Osteoblast (primary cell): ENCODE measurements at regions not wholly inside any gene's neighbourhood (a gene's known extent, or its start where the extent isn't known, plus 50 kb on each side); places are given as distances from the start of the nearest gene placed in this dataset.

Experiments
- DNase-seq: peaks from one replicate; pipeline ENCODE4 v3.0.0; 2011; ENCODE audit warnings: low spot score, mixed read lengths; ENCODE audit not compliant: insufficient read length; ENCODE audit errors: missing footprints
- H2AFZ ChIP-seq: 2 replicates; pipeline ENCODE4 v1.6.0; 2011; ENCODE audit warnings: mild to moderate bottlenecking, low read length
- H3K27ac ChIP-seq: 2 replicates; pipeline ENCODE4 v1.5.1; 2011; ENCODE audit warnings: mild to moderate bottlenecking, low read depth, low read length, moderate library complexity
- H3K27me3 ChIP-seq: 2 replicates; pipeline ENCODE4 v1.6.0; 2012; ENCODE audit warnings: mild to moderate bottlenecking, control low read depth, inconsistent platforms, low read length, moderate library complexity; ENCODE audit not compliant: insufficient read depth
- H3K36me3 ChIP-seq: 2 replicates; pipeline ENCODE4 v1.5.1; 2011; ENCODE audit warnings: mild to moderate bottlenecking, low read length, control low read depth, moderate library complexity; ENCODE audit not compliant: insufficient read depth
- H3K4me1 ChIP-seq: 2 replicates; pipeline ENCODE4 v1.5.1; 2011; ENCODE audit warnings: mild to moderate bottlenecking, low read length, control low read depth, moderate library complexity; ENCODE audit not compliant: insufficient read depth
- H3K4me2 ChIP-seq: 2 replicates; pipeline ENCODE4 v1.6.0; 2011; ENCODE audit warnings: mild to moderate bottlenecking, low read length; ENCODE audit not compliant: insufficient read depth
- H3K4me3 ChIP-seq: fragments of 200-600 bp; sonication (generic); 3 replicates; pipeline ENCODE4 v1.5.1; 2012; ENCODE audit warnings: mild to moderate bottlenecking, low read length, inconsistent platforms; ENCODE audit not compliant: insufficient read depth
- H3K79me2 ChIP-seq: 2 replicates; pipeline ENCODE4 v1.6.0; 2012; ENCODE audit warnings: mild to moderate bottlenecking, low read length, control low read depth, inconsistent platforms; ENCODE audit not compliant: insufficient read depth
- H3K9me3 ChIP-seq: 2 replicates; pipeline ENCODE4 v1.5.1; 2011; ENCODE audit warnings: low read depth, low read length, control low read depth
- H4K20me1 ChIP-seq: 2 replicates; pipeline ENCODE4 v1.6.0; 2012; ENCODE audit warnings: mild to moderate bottlenecking, low read length, control low read depth; ENCODE audit not compliant: insufficient read depth
- CTCF ChIP-seq: IDR thresholded peaks from 2 replicates; pipeline ENCODE4 v1.5.1; 2011; ENCODE audit warnings: mild to moderate bottlenecking, low read depth, low read length, moderate library complexity; ENCODE audit errors: extremely low read depth

GRCh38 chr11:80388536-80388935 is 947.7 kb upstream of the TENM4 start:
- H3K4me1 ChIP-seq = no peaks in the 10 kb centered on the region
- no peak overlapping the region for H3K4me2 ChIP-seq
- no peak for TF ChIP-seq CTCF

DNA sequence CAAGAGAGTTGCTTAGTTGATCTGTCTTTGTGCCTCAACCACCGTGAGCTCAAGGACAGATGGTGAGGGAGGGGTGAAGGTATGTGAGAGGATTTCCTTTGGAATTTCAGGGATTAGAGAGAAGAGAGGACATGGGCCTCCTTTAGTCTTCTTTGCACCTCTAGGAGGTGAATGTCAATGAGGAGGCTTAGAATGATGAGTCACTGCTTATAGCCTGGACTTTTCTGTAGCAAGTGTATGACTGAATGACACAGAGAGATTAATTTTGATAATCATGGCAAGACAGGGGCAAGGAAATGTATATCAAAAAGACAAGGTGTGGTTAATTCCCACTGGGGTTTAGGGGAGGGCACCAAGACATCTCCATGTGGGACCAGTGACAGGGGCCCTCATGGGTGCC is 947.3 kb upstream of the TENM4 start:
- no peak for TF ChIP-seq CTCF
- DNase-seq = no peak

More at GRCh38 chr11:80388536-80388935, 947.7 kb upstream of the TENM4 start:
- no peaks in the 10 kb centered on the region for H3K27me3 ChIP-seq
- no peaks in the 10 kb centered on the region for H4K20me1 ChIP-seq
- H3K36me3 ChIP-seq = no peaks in the 10 kb centered on the region
- H3K9me3 ChIP-seq = no peaks in the 10 kb centered on the region
- no peak overlapping the region for H3K4me3 ChIP-seq
- no peak overlapping the region for H3K27ac ChIP-seq
- no peak for DNase-seq
- H3K79me2 ChIP-seq = no peaks in the 10 kb centered on the region
- H2AFZ ChIP-seq = no peak overlapping the region

DNA sequence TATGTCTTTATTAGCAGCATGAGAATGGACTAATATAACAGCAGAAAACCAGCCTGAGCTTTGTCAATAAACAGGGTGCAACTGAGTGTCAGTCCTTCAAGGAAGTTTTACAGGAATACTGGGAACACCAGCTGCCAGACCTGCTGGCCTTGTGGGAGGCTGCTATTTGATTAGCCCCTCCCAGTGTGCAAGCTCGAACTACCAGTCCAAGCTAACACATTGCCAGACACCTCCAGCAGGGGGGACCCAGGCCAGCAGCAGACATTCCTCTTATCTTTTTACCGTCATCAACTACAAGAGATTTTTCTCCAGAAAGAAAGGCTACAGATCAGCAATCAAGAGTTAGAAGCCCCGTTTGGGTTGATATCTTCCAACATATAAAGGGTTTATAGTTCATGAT is 942.8 kb upstream of the TENM4 start:
- Histone ChIP-seq H3K4me3 (no peak overlapping the region), H3K9me3 (no peaks in the 10 kb centered on the region), H2AFZ (no peak overlapping the region), H3K4me2 (no peak overlapping the region), H3K4me1 (no peaks in the 10 kb centered on the region), H3K36me3 (no peaks in the 10 kb centered on the region), H3K27ac (no peak overlapping the region), H3K79me2 (no peaks in the 10 kb centered on the region), H3K27me3 (no peaks in the 10 kb centered on the region), H4K20me1 (no peaks in the 10 kb centered on the region)
- no peak for DNase-seq
- TF ChIP-seq CTCF = no peak

More for the DNA sequence above, 947.3 kb upstream of the TENM4 start:
- H2AFZ ChIP-seq = no peak overlapping the region
- no peaks in the 10 kb centered on the region for H3K9me3 ChIP-seq
- no peak overlapping the region for H3K27ac ChIP-seq
- H3K4me3 ChIP-seq = no peak overlapping the region
- no peaks in the 10 kb centered on the region for H3K4me1 ChIP-seq
- H3K27me3 ChIP-seq = no peaks in the 10 kb centered on the region
- no peaks in the 10 kb centered on the region for H4K20me1 ChIP-seq
- no peaks in the 10 kb centered on the region for H3K36me3 ChIP-seq
- H3K79me2 ChIP-seq = no peaks in the 10 kb centered on the region
- no peak overlapping the region for H3K4me2 ChIP-seq

GRCh38 chr11:80379620-80380278 is 938.9 kb upstream of the TENM4 start:
- Histone ChIP-seq H2AFZ (no peak overlapping the region), H3K4me3 (no peak overlapping the region), H3K36me3 (no peaks in the 10 kb centered on the region), H3K27ac (no peak overlapping the region), H3K27me3 (no peaks in the 10 kb centered on the region), H3K4me2 (no peak overlapping the region), H4K20me1 (no peaks in the 10 kb centered on the region), H3K4me1 (no peaks in the 10 kb centered on the region), H3K79me2 (no peaks in the 10 kb centered on the region), H3K9me3 (no peaks in the 10 kb centered on the region)
- TF ChIP-seq CTCF = no peak
- DNase-seq = no peak
